ENCODE measurements at regions not wholly inside any gene's neighbourhood (a gene's known extent, or its start where the extent isn't known, plus 50 kb on each side); places are given as distances from the start of the nearest gene placed in this dataset. TPM values are rescaled to one million over a fixed set of nuclear protein-coding genes. Genes with fewer than 3 reads are reported as not detected.

GRCh38 chr4:52535793-52536192, 123.3 kb downstream of the USP46 start:
- H3K27ac ChIP-seq (ENCODE audit: low read depth in 1 of 2, low read length in 2 of 2), result no peak overlapping the region
- no peak for DNase-seq (ENCODE audit: low spot score)
- 82% methylated on average over 5 of the region's 5 CpGs for WGBS
- peaks cover 0 to 3% (median 0%) of the 10 kb centered on the region in 4 donors for H3K9me3 ChIP-seq (ENCODE audit: control insufficient read depth in 4 of 4, low read length in 3 of 4)
- no peak overlapping the region for H3K9ac ChIP-seq (ENCODE audit: low read depth in 1 of 2, low read length in 2 of 2)
- H3K4me1 ChIP-seq (ENCODE audit: control insufficient read depth in 4 of 4, insufficient read depth in 4 of 4, low read length in 3 of 4), result no peaks in the 10 kb centered on the region
- TF ChIP-seq YY1 (IDR thresholded peaks at IDR 0.05) (no peak), FOXA2 (IDR thresholded peaks at IDR 0.05) (no peak), HNF4A (conservative IDR thresholded peaks at IDR 0.05) (no peak), GABPA (IDR thresholded peaks at IDR 0.05 in 1 of 2, conservative IDR thresholded peaks at IDR 0.05 in 1 of 2) (no peak), FOXA1 (IDR thresholded peaks at IDR 0.05) (no peak), EGR1 (IDR thresholded peaks at IDR 0.05; ENCODE audit: low read depth in 2 of 2) (no peak), ATF3 (IDR thresholded peaks at IDR 0.05) (no peak), HNF4G (IDR thresholded peaks at IDR 0.05) (no peak), REST (IDR thresholded peaks at IDR 0.05) (no peak), TAF1 (conservative IDR thresholded peaks at IDR 0.05) (no peak), MAX (IDR thresholded peaks at IDR 0.05) (no peak), CTCF (IDR thresholded peaks at IDR 0.05; ENCODE audit: low read depth, low read length, missing input control) (no peak), RXRA (IDR thresholded peaks at IDR 0.05) (no peak), ZBTB33 (IDR thresholded peaks at IDR 0.05) (no peak), NR2F2 (IDR thresholded peaks at IDR 0.05) (no peak), RAD21 (IDR thresholded peaks at IDR 0.05) (no peak), JUND (IDR thresholded peaks at IDR 0.05) (no peak), SP1 (IDR thresholded peaks at IDR 0.05) (no peak)
- no peak overlapping the region for H3K4me3 ChIP-seq (ENCODE audit: low read depth in 1 of 3, low read length in 3 of 3)
- H3K36me3 ChIP-seq (ENCODE audit: control insufficient read depth in 4 of 4, insufficient read depth in 3 of 4, low read depth in 1 of 4, low read length in 3 of 4), result no peaks in the 10 kb centered on the region
- H3K27me3 ChIP-seq (ENCODE audit: control insufficient read depth in 4 of 4, insufficient read depth in 4 of 4, low read length in 3 of 4), result no peaks in the 10 kb centered on the region

Small RNA genes lying in the stretch of these regions (small RNA-seq; reads per million reads assigned to genes)
- not detected for gene RNU6-1252P

Measured in liver (tissue), 9 donors.